Esophagus mucosa (tissue), 1 donor: ENCODE measurements at regions not wholly inside any gene's neighbourhood (a gene's known extent, or its start where the extent isn't known, plus 50 kb on each side); places are given as distances from the start of the nearest gene placed in this dataset.
"Not testable (repeated sequence)": the region's sequence is repeated elsewhere in the genome, so short reads cannot be mapped to it uniquely, and the experiment has no call there.

Experiments
- ATAC-seq: fragments of 200-7000 bp; cut with Tn5 transposase; one replicate; pipeline ENCODE4 v1.9.1; 2020
- donor health status: DM: yes; HTN: yes; CAD: no.

GRCh38 chr21:9950363-9950762 lies 571.0 kb upstream of the TPTE start:
- not testable (repeated sequence) for ATAC-seq

GRCh38 chr21:9958791-9959190 lies 562.6 kb upstream of the TPTE start:
- not testable (repeated sequence) for ATAC-seq

- ATAC-seq = not testable (repeated sequence)
Measured at GRCh38 chr21:9959220-9959964, 562.0 kb upstream of the TPTE start.

DNA sequence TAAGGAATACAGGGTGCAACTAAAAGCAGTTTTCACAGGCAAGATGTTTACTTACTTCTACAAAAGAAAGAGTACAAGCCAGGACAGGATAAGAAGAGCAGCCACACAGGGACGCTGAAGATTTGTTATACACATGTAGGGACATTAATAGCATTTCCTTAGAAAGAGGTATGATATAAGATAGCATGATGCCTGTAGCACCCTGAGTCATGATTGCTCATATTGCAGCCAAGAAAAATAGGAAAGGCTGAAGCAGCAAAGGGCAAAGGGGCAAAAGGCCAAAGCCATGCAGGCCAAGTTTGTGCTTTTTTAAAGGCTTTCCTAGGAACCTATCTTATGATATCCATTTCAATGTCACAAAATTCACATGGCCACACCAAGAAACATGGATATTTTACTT lies 552.0 kb upstream of the TPTE start:
- not testable (repeated sequence) for ATAC-seq

GRCh38 chr21:9972018-9972417 lies 549.4 kb upstream of the TPTE start:
- ATAC-seq = not testable (repeated sequence)

- ATAC-seq = not testable (repeated sequence)
Measured at GRCh38 chr21:9978371-9978770, 543.0 kb upstream of the TPTE start.

GRCh38 chr21:9997507-9997906 lies 523.9 kb upstream of the TPTE start:
- ATAC-seq = not testable (repeated sequence)

- ATAC-seq = not testable (repeated sequence)
Measured at GRCh38 chr21:10002762-10003313, 518.5 kb upstream of the TPTE start.

- ATAC-seq = not testable (repeated sequence)
Measured at GRCh38 chr21:10005791-10006190, 515.6 kb upstream of the TPTE start.

GRCh38 chr21:10016991-10017390 lies 504.4 kb upstream of the TPTE start:
- ATAC-seq = not testable (repeated sequence)

- ATAC-seq = not testable (repeated sequence)
Measured at GRCh38 chr21:10017757-10018156, 503.6 kb upstream of the TPTE start.

DNA sequence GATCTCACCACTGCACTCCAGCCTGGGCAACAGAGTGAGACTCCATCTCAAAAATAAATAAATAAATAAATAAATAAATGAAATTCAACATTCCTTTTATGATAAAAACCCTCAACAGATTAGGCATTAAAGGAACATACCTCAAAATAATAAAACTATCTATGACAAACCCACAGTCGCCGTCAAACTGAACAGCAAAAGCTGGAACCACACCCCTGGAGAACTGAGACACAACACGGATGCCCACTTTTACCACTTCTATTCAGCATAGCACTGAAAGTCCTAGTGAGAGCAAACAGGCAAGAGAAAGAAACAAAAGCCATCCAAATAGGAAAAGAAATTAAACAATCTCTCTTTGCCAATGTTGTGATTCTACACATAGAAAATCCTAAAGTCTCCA lies 499.9 kb upstream of the TPTE start:
- ATAC-seq = not testable (repeated sequence)

DNA sequence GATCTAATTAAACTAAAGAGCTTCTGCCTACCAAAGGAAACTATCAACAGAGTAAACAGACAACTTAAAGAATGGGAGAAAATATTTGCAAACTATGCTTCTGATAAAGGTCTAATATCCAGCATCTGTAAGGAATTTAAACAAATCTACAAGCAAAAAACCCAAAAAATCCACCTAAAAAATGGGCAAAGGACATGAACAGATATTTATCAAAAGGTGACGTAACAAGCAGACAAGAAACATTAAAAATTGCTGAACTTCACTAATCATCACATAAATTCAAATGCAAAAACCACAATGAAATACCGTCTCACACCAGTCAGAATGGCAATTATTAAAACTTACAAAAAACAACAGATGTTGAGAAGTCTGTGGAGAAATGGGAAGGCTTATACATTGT lies 498.6 kb upstream of the TPTE start:
- ATAC-seq = not testable (repeated sequence)
